ENCODE measurements at regions not wholly inside any gene's neighbourhood (a gene's known extent, or its start where the extent isn't known, plus 50 kb on each side); places are given as distances from the start of the nearest gene placed in this dataset.
A peak's percentile ranks its signal among the peaks of the same experiment; 100 is the strongest.

GRCh38 chr10:78860260-78860914 lies 208.4 kb upstream of the ZMIZ1 start:
- 85 to 92% (median 90%) methylated on average over 7 of the region's 7 CpGs for WGBS, 4 donors
- peak in 2 of 7 donors; percentile 13 to 31 for DNase-seq
- intact Hi-C loops (cut with DNase I) = no loop called here

GRCh38 chr10:78861529-78862327 lies 207.0 kb upstream of the ZMIZ1 start:
- Histone ChIP-seq H3K27ac (no peak overlapping the region), H3K36me3 (replicated peaks in 1 of 2) (no peaks in the 10 kb centered on the region), H3K27me3 (no peaks in the 10 kb centered on the region), H3K9me3 (replicated peaks in 1 of 3) (no peaks in the 10 kb centered on the region), H3K4me1 (replicated peaks in 1 of 2) (no peaks in the 10 kb centered on the region), H3K4me3 (no peak overlapping the region)
- intact Hi-C loops (cut with DNase I) = no loop called here
- TF ChIP-seq CTCF (IDR thresholded peaks at IDR 0.05) = no peak
- TF ChIP-seq POLR2A (IDR thresholded peaks at IDR 0.05) = no peak
- 71 to 77% (median 72%) methylated on average over 3 to 5 of the region's 5 CpGs for WGBS, 4 donors
- DNase-seq = peak in 1 of 7 donors; percentile 17

More at GRCh38 chr10:78860260-78860914, 208.4 kb upstream of the ZMIZ1 start:
- Histone ChIP-seq H3K36me3 (replicated peaks in 1 of 2) (no peaks in the 10 kb centered on the region), H3K27me3 (no peaks in the 10 kb centered on the region), H3K4me1 (replicated peaks in 1 of 2) (peaks cover 4 to 10% of the 10 kb centered on the region in 2 donors), H3K4me3 (no peak overlapping the region), H3K27ac (no peak overlapping the region), H3K9me3 (replicated peaks in 1 of 3) (no peaks in the 10 kb centered on the region)
- no peak for TF ChIP-seq POLR2A (IDR thresholded peaks at IDR 0.05)
- no peak for TF ChIP-seq CTCF (IDR thresholded peaks at IDR 0.05)

- no peak for DNase-seq
- no peaks in the 10 kb centered on the region for H3K4me1 ChIP-seq (replicated peaks in 1 of 2)
- WGBS, 4 donors = 60 to 91% (median 87%) methylated on average over 4 of the region's 4 CpGs
- no peaks in the 10 kb centered on the region for H3K36me3 ChIP-seq (replicated peaks in 1 of 2)
- no peak overlapping the region for H3K4me3 ChIP-seq
- no peaks in the 10 kb centered on the region for H3K27me3 ChIP-seq
- TF ChIP-seq POLR2A (IDR thresholded peaks at IDR 0.05) = no peak
- TF ChIP-seq CTCF (IDR thresholded peaks at IDR 0.05) = no peak
- intact Hi-C loops (cut with DNase I) = no loop called here
- H3K27ac ChIP-seq = no peak overlapping the region
- no peaks in the 10 kb centered on the region for H3K9me3 ChIP-seq (replicated peaks in 1 of 3)
These were observed 206.5 kb upstream of the ZMIZ1 start for GRCh38 chr10:78862328-78862640.

GRCh38 chr10:78863140-78863905 lies 205.4 kb upstream of the ZMIZ1 start:
- WGBS, 4 donors = 86 to 91% (median 89%) methylated on average over 9 of the region's 9 CpGs
- Histone ChIP-seq H3K4me1 (replicated peaks in 1 of 2) (no peaks in the 10 kb centered on the region), H3K27me3 (no peaks in the 10 kb centered on the region), H3K9me3 (replicated peaks in 1 of 3) (no peaks in the 10 kb centered on the region), H3K4me3 (no peak overlapping the region), H3K36me3 (replicated peaks in 1 of 2) (no peaks in the 10 kb centered on the region), H3K27ac (no peak overlapping the region)
- intact Hi-C loops (cut with DNase I) = no loop called here
- TF ChIP-seq POLR2A (IDR thresholded peaks at IDR 0.05) (no peak), CTCF (IDR thresholded peaks at IDR 0.05) (no peak)
- no peak for DNase-seq
